ENCODE measurements at regions not wholly inside any gene's neighbourhood (a gene's known extent, or its start where the extent isn't known, plus 50 kb on each side); places are given as distances from the start of the nearest gene placed in this dataset.

GRCh38 chr2:175553910-175554309, 372.4 kb upstream of the ATP5MC3 start:
- DNase-seq, result no peak

GRCh38 chr2:175552902-175553301, 371.4 kb upstream of the ATP5MC3 start:
- DNase-seq, result no peak

DNA sequence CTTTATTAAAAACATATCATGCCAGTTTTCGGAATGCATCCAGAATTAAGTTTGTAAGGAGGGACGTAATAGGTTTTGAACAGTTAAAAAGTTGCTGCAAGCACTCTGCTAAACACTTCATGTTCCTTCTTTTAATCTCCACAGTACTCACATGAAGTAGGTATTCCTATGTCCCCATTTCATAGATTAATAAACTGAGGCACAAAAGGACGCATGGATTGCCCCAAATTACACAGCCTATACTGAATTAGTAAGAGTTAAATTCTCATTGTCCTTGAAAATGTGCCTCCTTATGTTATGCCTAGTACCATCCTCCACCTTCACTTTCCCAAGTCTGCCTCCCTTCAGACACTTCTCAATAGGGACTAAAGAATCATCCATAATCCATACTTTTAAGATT, 358.9 kb upstream of the ATP5MC3 start:
- no peak for DNase-seq

DNA sequence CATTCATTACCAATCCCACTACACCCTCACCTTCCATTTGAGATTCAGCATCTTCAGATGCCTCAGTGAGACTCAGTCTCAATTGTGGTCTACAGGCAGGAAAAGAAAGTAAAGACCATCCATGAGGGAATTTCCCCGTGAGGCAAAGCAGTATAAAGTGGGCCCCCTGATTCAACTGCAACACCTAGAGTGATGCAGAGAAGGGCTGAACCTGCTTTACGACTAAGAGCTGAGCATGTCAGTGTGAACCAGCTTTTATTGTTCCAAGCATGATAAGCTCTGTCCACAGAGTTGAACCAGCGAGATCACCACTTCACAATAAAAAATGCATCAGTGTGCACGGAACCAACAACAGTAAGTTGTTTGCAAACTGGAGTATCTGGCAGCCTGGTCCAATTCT, 357.6 kb upstream of the ATP5MC3 start:
- no peak for DNase-seq

DNA sequence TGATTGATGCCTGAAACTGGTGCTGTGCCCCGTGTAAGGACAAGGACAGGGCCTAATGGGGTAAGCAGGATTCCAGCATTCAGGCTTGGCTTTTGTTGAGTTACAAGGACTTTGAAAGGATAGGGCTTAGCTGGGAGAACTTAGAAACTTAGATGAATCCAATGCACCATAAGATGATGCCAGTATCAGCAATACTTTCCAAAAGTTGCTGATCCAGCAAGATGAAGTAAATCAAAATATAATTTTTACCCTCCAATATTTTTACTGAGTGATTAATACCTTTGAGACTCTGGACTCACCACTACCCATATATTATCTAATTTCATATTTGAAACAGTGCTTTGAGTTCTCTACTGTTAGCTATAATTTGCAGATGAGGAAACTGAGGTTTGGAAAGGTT, 354.5 kb upstream of the ATP5MC3 start:
- DNase-seq, result no peak

DNA sequence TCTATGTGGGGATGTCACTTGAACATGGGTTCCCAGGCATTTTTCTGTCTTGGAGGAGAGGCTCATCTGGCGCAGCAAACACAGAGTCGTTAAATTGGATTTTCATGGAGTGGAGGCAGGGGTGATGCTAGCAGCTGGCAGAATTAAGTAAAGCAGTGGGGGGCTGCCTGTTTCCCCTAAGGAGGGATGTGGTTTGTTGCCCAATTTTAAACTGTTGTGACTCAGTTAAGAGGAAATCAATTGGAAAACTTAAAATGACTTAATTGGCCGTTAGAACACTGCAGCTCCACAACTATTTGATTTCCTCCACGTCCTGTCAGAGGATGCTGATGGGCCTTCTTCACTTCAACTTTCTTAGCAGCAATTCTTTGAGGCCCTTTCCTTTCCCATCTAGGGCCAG, 354.1 kb upstream of the ATP5MC3 start:
- no peak for DNase-seq

- no peak for DNase-seq
Observed at GRCh38 chr2:175525975-175526374, 344.5 kb upstream of the ATP5MC3 start.

GRCh38 chr2:175523001-175523400, 341.5 kb upstream of the ATP5MC3 start:
- DNase-seq, result no peak

DNA sequence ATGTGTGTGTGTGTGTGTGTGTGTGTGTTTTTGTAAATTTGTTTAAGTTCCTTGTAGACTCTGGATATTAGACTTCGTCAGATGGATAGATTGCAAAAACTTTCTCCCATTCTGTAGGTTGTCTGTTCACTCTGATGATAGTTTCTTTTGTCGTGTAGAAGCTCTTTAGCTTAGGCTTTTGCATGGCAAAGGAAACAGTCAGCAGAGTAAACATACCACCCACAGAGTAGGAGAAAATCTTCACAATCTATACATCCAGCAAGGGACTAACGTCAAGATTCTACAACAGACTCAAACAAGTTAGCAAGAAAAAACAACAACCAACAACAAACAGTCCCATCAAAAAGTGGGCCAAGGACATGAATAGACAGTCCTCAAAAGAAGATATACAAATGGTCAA, 336.7 kb upstream of the ATP5MC3 start:
- DNase-seq, result no peak

DNA sequence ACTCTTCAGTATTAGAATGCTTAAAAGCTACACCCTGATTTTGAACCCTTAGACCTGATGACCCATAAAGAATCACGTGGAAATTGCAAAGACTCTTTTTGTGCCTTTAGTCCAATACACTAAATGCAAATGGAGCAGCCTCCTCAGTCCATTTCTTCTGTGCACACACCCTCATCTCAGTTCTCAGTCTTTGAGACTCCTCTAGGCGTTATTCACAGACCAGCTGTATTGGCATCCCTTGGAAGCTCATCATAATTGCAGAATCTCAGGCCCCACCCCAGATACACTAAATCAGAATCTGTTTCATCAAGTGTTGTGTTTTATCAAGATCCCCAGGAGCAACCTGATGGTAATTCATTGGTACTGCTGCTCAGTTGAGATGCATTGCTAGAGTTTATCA, 335.0 kb upstream of the ATP5MC3 start:
- DNase-seq, result no peak

- no peak for DNase-seq
Observed at GRCh38 chr2:175500255-175500654, 318.7 kb upstream of the ATP5MC3 start.

- DNase-seq, result no peak
Observed at GRCh38 chr2:175490360-175490791, 308.9 kb upstream of the ATP5MC3 start.

DNA sequence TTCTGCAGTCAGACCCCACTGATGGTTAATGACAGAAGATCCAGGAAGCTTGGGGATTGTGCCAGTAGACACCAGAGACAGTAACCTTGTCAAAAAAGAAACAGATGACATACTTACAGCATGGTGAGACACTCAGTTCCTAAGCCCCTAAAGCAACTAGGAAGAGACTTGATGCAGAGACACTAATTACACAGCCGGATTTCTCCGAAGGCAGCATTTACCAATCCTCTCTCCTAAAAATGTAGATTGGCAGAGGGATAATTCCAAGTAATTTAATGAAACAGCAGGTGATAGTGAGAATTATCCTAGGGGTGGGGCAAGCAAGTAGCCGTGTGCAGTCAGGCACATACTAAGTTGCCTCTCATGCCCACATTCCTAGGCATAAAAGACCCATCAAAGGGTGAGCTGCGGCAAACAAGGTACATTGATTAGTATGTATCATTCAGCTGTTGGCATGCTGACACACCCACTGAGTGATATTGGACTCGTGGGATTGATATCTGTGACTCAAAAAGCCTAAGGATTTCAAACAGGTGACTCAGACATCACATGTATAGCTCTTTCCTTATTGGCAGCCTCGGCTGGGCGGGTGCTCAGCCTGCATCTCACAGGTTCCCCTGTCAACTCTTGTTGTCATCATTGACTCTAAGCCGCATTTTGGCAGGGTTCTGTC, 296.7 kb upstream of the ATP5MC3 start:
- DNase-seq, result no peak

DNA sequence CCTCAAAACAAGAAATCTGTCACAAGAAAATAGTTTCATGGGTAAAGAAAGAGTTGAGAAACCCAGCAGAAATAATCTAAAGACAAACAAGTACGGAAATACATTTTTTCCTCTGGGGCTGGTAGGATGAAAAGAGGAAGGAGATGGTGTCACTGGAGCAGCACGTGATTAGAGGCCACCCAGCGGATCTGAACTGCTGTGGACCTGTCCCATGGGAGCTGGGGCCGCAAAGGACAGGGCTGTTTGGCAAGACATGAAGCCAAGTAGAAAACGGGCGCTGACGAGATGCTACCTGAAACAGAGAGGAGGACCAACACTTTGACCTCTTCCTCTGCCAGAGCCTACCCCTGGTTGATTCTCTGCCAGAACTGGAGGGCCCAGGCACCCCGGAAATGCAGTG, 295.4 kb upstream of the ATP5MC3 start:
- no peak for DNase-seq

GRCh38 chr2:175476374-175476773, 294.9 kb upstream of the ATP5MC3 start:
- DNase-seq, result no peak

DNA sequence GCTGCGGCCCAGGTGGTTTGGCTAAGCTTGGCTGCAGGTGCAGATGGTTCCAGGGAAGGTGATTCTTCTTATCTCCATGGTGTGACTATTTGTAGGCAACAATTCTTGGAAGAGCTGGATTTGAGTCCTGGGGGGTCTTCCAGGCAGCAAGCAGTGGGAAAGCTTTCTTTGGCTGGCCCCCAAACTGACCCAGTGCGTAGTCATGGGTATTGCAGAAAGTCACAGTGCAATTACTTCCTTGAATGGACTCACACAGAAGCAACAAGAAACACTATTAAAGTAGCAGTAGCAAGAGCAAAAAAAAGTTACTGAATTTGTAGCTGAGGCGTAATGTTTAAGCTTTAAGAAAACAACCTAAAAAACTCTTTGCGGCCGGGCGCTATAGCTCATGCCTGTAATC, 293.6 kb upstream of the ATP5MC3 start:
- DNase-seq, result no peak

DNA sequence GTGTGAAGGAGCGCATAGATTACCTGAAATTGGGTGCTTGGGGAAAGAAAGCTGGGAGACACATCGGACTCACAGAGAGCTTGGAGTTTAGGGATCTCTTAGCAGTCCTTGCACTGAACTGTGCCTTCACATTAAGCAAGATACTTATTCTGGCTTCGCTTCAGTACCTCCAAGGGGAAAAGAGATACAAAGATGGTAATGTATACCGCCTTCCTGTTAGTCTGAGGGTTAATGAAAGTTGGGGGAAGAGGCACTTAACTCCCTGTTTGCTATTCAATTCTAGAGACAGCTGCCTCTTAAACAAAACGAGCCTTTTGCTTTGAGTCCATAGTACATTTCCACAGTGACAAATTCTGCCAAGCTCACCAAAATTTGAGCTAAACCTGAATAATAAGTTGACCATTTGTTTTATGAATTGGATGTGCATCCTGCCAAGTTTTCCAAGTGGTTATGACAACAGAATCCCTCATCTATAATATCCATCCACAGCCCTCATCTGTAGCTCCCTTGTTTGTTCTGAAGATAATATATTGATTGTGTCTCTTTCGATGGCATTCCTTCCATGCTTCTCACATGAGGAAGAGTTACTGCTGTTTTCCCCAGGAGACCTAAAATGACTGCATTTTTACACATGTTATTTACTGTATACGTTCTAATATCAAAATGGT, 287.1 kb upstream of the ATP5MC3 start:
- DNase-seq, result no peak

- no peak for DNase-seq
Observed at GRCh38 chr2:175465101-175465500, 283.6 kb upstream of the ATP5MC3 start.

GRCh38 chr2:175464311-175464670, 282.8 kb upstream of the ATP5MC3 start:
- no peak for DNase-seq

DNA sequence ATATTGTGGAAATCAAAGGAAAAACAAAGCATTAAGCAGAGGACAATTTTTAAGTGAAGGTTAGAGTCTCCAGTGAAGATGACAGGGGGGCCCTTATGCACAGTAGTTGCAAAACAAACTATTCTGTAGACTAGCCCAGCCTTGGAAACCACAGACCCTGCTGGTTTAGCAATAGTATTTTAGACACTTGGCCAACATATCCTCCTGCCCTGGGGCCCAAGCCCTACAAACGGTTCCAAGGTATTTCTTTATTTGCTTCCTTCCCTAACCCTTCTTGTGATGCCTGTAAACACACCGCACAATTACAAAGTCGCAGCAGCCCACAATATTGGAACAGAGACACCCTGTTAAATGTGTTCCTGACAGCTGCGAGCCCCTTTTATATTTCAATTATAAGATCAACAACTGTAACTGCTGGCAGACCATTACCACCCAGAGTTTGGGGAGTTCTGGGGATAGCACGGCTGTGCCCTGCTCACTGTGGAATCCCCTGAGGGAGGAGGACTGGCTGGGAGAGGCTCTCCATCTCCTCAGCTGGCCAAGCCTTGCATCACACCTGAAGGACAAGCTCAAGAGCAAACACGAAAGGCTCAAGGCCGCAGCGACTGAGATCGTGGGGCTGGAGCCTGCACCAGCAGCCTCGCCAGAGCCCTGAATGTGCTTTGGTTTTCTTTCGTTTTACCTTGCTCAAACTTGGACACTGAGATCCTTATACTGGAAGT, 282.2 kb upstream of the ATP5MC3 start:
- no peak for DNase-seq

- no peak for DNase-seq
Observed at GRCh38 chr2:175463169-175463568, 281.7 kb upstream of the ATP5MC3 start.

GRCh38 chr2:175462246-175462645, 280.7 kb upstream of the ATP5MC3 start:
- DNase-seq, result no peak

GRCh38 chr2:175461839-175462238, 280.3 kb upstream of the ATP5MC3 start:
- DNase-seq, result no peak

GRCh38 chr2:175457895-175458448, 276.5 kb upstream of the ATP5MC3 start:
- DNase-seq, result no peak

Measured in activated naive CD4-positive, alpha-beta T cell treated with Interleukin-2 at 50 U/mL for 16 hours (primary cell).